ENCODE measurements at regions not wholly inside any gene's neighbourhood (a gene's known extent, or its start where the extent isn't known, plus 50 kb on each side); places are given as distances from the start of the nearest gene placed in this dataset.
"Not testable (repeated sequence)": the region's sequence is repeated elsewhere in the genome, so short reads cannot be mapped to it uniquely, and the experiment has no call there.

DNA sequence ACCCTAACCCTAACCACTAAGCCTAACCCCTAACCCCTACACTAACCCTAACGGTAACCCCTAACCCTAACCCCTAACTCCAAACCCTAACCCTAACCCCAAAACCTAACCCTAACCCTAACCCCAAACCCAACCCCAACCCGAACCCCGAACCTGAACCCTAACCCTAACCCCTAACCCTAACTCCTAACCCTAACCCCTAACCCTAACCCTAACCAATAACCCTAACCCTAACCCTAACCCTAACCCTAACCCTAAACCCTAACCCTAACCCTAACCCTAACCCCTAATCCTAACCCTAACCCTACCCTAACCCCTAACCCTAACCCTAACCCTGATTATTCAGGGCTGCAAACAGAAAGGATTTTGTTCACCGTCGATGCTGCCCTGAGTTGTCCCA lies 144.6 kb upstream of the DUSP22 start:
- H3K27me3 Mint-ChIP-seq, H3K4me3 Mint-ChIP-seq, H3K4me1 Mint-ChIP-seq, H3K27ac Mint-ChIP-seq, H3K36me3 Mint-ChIP-seq, H3K9me3 Mint-ChIP-seq: not testable (repeated sequence)

DNA sequence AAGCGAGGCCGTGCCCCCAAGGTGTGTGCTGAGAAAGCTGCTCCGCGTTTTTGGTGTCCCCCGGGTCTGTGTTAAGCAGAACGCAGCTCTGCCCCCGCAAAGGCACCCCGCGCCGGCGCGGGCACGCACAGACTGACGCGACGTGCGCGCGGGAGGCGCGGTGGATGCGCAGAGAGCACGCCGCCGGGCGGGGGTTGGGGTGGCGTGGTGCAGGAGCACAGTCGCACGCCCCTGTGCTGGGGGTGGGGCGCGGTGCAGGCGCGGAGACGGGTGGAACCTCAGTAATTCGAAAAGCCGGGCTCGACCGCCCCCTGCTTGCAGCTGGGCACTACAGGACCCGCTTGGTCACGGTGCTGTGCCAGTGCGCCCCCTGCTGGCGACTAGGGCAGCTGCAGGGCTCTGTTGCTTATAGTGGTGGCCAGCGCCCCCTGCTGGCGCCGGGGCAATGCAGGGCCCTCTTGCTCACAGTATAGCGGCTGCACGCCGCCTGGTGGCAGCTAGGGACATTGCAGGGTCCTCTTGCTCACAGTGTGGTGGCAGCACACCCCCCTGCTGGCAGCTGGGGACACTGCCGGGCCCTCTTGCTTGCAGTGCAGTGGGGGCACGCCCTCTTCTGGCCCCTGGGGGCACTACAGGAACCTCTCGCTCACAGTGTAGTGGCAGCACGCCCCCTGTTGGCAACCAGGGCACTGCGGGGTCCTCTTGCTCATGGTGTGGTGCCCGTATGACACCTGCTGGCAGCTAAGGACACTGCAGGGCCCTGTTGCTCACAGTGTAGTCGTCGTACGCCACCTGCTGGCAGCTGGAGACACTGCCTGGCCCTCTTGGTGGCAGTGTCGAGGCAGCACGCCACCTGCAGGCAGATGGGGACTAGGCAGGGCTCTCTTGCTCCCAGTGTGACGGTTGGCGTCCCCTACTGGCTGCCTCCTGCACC lies 144.0 kb upstream of the DUSP22 start:
- H3K27ac Mint-ChIP-seq = peak overlapping the region in 1 of 3 donors; percentile 39
- H3K4me1 Mint-ChIP-seq, H3K27me3 Mint-ChIP-seq, H3K4me3 Mint-ChIP-seq, H3K9me3 Mint-ChIP-seq, H3K36me3 Mint-ChIP-seq: not testable (repeated sequence)

DNA sequence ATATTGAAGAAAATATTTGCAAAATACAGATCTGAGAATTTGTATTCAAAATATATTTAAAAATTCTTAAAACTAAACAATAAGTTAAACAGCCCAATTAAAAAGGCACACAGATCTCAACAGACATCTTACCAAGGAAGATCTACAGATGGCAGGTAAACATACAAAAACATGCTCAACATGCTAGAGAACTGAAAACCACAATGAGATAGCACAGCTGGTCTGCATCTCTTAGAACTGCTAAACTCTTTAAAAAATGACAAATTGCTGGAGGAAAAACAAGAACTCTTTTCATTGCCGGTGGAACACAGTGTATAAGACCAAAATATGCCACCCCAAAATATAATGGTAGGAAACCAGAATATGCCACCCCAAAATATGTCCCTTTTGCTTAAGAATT lies 142.1 kb upstream of the DUSP22 start:
- H3K9me3 Mint-ChIP-seq, H3K4me3 Mint-ChIP-seq, H3K4me1 Mint-ChIP-seq, H3K27ac Mint-ChIP-seq, H3K36me3 Mint-ChIP-seq: not testable (repeated sequence)
- peaks cover 13% of the 10 kb centered on the region for H3K27me3 Mint-ChIP-seq

DNA sequence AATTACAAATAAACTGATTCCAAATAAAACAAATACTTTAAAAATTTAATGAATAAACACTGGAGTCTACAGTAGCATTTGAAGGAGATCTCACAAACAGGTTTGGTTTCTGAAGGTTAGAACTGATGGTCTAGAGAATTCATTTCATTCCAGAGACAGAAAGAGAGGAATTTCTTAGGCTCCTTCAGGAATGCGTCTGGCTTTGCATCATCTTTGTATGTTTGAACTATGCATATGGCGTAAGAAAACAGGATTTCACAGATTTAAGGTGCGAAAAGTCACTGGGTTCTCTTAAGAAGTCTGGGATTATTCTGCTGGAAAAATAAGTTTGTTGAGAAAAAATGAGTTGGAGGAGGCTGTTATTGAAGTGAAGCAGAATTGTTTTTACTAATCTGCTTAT lies 139.9 kb upstream of the DUSP22 start:
- H3K4me1 Mint-ChIP-seq, H3K4me3 Mint-ChIP-seq, H3K36me3 Mint-ChIP-seq, H3K9me3 Mint-ChIP-seq, H3K27ac Mint-ChIP-seq: not testable (repeated sequence)
- peaks cover 28% of the 10 kb centered on the region for H3K27me3 Mint-ChIP-seq

DNA sequence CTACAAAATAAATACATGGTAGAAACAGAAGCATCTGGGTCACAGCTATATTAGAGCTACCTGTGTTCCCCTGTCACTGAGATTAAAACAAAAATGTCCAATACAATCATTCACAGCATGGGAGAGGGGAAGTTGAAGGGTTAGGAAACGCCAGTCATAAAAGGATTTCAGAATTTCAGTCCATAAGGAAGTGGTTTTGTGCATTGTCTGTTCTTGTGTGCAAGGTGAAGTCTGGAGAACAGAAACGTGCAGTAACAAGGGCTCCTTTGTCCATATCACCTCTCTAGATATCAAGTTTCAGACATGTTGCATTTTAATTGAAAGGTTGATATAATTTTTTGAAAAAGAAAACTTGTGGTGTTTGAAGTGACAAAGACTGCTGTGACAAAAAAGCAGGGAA lies 139.3 kb upstream of the DUSP22 start:
- not testable (repeated sequence) for H3K4me3 Mint-ChIP-seq, H3K27ac Mint-ChIP-seq, H3K9me3 Mint-ChIP-seq, H3K36me3 Mint-ChIP-seq, H3K4me1 Mint-ChIP-seq
- peaks cover 28% of the 10 kb centered on the region for H3K27me3 Mint-ChIP-seq

DNA sequence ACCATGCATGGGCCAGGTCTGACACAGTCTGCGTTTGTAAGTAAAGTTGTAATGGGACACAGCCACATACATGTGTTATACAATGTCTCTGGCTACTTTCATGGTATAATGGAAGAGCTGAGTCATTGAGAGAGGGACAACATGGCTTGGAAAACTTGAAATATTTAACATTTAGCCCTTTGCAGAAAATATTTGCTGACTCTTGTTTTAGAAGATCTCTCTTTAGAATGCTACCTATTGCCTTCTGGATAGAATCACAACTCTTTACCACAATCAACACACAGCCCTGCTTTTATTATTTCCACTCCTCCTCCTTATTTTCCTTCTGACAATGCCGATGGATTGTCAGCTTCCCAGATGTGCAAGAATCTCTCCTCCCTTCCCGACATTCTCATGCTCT lies 138.4 kb upstream of the DUSP22 start:
- H3K27ac Mint-ChIP-seq, H3K4me1 Mint-ChIP-seq, H3K36me3 Mint-ChIP-seq, H3K9me3 Mint-ChIP-seq, H3K4me3 Mint-ChIP-seq: not testable (repeated sequence)
- H3K27me3 Mint-ChIP-seq = peaks cover 30% of the 10 kb centered on the region

DNA sequence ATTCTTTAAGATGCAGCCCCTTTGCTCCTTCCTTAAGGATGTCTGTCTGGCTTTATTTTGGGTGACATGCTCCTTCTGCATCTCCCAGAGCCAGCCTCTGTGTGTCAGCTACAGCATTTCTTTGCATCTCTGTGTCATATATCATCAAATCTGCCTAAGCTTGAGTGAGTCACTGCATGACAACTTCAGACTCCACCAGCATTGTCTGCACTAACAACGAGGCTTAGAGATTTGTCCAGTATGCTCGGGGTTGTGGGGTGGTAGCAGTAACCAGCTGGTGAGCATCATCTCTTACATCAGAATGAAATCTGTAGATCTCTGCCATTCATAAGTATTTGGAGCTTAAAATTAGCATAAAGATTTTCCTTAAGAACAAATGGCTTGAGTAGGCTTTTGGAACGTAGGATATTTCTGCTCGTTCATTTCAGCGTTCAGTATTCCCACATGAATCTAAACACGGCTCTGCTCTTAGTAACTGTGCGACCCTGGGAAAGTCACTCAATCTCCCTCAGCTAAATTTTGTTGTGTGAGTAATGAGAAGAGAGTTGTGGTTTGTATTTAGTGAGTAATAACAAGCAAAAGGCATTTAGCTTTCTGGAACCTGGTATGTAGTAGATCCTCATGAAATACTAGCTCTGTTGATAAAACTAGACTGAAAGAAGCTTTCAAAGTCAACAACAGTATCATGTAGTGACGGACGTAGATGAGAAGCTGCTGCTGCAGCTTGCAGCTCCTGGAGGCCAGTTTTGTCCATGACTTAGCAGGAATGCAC lies 137.8 kb upstream of the DUSP22 start:
- peaks cover 30% of the 10 kb centered on the region for H3K27me3 Mint-ChIP-seq
- not testable (repeated sequence) for H3K27ac Mint-ChIP-seq, H3K36me3 Mint-ChIP-seq, H3K9me3 Mint-ChIP-seq, H3K4me1 Mint-ChIP-seq, H3K4me3 Mint-ChIP-seq

DNA sequence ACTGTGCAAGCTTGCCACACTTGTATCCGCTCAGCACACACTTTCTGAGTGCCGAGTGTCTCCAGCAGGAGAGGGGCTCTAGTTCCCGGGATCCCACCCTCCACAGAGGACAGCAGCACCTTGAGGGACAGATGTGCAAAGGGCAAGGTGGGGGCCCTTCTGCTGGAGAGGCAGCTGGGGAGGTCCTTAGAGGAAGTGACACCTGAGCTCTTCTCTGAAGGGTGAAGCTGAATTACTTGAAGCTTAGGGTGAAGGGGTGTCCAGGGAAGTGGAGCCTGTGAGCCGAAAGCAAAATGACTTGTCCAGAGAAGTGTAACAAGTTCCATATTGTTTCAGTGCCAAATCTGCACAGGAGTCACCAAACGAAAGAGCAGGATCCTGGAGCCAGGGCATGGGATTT lies 136.3 kb upstream of the DUSP22 start:
- peaks cover 4% of the 10 kb centered on the region for H3K36me3 Mint-ChIP-seq

DNA sequence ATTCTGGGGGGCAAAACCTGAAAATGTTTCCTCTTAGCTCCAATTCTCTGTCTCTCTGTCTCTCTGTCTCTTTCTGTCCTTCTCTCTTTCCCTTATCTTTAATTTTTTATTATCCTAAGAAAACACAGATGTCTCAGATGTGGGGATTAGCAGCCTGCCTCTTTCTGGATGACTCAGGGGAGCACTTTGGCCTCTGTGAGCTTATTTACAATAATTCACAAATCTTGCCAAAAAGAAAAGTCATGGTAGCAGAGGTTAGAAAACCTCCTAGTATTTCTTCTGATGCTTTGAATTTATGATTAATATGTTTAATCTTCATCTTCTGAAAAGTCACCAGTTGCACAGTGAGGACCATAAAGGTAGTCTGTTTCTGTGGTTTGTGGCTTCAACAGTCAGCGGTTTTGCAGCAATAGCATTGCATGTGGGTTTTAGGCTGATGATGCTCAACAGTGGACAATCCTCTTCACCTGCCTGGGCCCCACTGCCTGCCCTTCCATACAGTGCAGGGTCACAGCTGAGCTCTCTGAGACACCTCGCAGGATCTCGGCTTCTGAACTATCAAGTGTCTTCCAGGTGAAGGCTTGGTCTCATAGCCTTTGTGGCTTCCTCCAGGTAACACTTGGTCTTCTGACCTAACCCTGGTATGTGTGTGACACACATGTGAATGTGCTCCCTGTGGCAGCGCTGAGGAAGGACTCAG lies 135.7 kb upstream of the DUSP22 start:
- not testable (repeated sequence) for H3K27ac Mint-ChIP-seq, H3K4me1 Mint-ChIP-seq, H3K36me3 Mint-ChIP-seq, H3K9me3 Mint-ChIP-seq
- H3K4me3 Mint-ChIP-seq = peak overlapping the region in 1 of 4 donors; percentile 79
- peaks cover 36% of the 10 kb centered on the region for H3K27me3 Mint-ChIP-seq

More for the DNA sequence above, 136.3 kb upstream of the DUSP22 start:
- Mint-ChIP-seq H3K9me3 (peaks cover 0 to 3% (median 0%) of the 10 kb centered on the region in 3 donors), H3K27ac (no peak overlapping the region), H3K4me1 (peaks cover 0 to 5% (median 0%) of the 10 kb centered on the region in 3 donors), H3K4me3 (no peak overlapping the region), H3K27me3 (peaks cover 34% of the 10 kb centered on the region)

DNA sequence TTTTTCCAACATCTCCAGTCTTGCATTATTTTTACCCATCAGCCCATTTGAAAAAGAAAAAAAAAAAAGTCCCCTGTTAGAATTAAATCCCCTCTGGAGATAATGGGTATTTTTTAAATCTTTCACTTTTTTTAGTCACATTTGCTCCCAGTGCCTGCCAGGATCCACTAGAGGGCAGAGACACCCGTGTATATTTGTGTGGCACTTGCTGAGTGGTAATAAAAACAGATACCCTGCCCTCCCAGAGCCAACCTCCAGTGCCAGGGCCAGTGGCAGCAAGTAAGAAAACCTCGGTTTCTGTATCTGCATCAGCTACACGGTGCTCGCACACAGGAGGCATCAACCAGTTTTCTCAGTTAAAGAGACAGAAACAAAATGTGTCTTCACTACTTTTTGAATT lies 135.1 kb upstream of the DUSP22 start:
- peaks cover 34% of the 10 kb centered on the region for H3K27me3 Mint-ChIP-seq
- peak overlapping the region in 1 of 4 donors; percentile 23 for H3K4me3 Mint-ChIP-seq

DNA sequence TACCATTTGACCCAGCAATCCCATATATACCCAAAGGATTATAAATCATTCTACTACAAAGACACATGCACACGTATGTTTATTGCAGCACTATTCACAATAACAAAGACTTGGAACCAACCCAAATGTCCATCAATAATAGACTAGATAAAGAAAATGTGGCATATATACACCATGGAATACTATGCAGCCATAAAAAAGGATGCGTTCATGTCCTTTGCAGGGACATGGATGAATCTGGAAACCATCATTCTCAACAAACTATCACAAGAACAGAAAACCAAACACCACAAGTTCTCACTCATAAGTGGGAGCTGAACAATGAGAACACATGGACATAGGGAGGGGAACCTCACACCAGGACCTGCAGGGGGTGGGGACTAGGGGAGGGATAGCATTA lies 130.6 kb upstream of the DUSP22 start:
- H3K9me3 Mint-ChIP-seq, H3K4me3 Mint-ChIP-seq, H3K36me3 Mint-ChIP-seq, H3K4me1 Mint-ChIP-seq, H3K27ac Mint-ChIP-seq: not testable (repeated sequence)
- peaks cover 16% of the 10 kb centered on the region for H3K27me3 Mint-ChIP-seq

More for the DNA sequence above, 135.1 kb upstream of the DUSP22 start:
- not testable (repeated sequence) for H3K4me1 Mint-ChIP-seq, H3K9me3 Mint-ChIP-seq, H3K36me3 Mint-ChIP-seq
- H3K27ac Mint-ChIP-seq = peak overlapping the region in 1 of 3 donors; percentile 50

DNA sequence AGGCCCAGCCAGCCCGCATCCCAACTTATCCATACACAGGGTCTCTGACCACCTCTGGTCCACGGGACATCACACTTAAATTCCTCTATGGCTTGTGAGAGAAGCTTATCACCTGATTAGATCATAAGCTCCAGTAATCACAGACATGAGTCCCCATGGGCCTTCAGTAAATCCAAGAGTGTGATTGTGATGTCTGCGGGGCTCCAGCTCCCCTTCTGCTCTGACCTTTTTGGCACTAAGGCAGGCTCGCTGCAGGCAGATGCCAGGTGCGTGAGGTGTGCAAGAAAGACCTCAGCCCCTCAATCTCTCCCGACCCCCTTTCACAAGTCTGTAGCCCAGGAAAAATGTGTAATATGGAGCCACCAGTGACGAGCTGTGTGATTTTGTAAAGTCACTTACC lies 127.6 kb upstream of the DUSP22 start:
- no peak overlapping the region for H3K4me3 Mint-ChIP-seq
- peaks cover 0 to 6% (median 0%) of the 10 kb centered on the region in 3 donors for H3K9me3 Mint-ChIP-seq
- H3K4me1 Mint-ChIP-seq = peaks cover 0 to 2% (median 0%) of the 10 kb centered on the region in 3 donors
- H3K36me3 Mint-ChIP-seq = no peaks in the 10 kb centered on the region
- H3K27ac Mint-ChIP-seq = no peak overlapping the region
- peaks cover 11% of the 10 kb centered on the region for H3K27me3 Mint-ChIP-seq

DNA sequence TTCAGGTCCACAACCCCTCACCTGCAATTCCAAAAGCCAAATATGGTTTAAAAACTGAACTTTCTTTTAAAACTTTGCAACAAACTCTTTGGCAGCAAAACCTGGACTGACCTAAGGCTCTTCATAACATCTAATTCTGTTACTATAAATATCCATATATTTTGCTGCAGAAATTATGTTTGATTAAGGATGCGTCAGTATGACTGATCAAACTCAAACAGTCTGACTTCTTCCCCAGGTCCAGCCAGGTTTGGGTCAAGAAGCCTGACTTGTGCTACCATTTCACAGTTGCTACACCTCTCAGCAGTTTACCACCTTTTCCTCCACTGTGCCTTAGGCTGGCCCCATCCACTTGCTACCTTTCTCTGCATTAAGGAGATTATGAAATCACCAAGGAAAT lies 127.0 kb upstream of the DUSP22 start:
- Mint-ChIP-seq H3K4me1 (peaks cover 0 to 1% (median 0%) of the 10 kb centered on the region in 3 donors), H3K27ac (no peak overlapping the region), H3K36me3 (no peaks in the 10 kb centered on the region), H3K4me3 (peak overlapping the region in 1 of 4 donors; percentile 33), H3K27me3 (peaks cover 8% of the 10 kb centered on the region), H3K9me3 (peaks cover 0 to 6% (median 0%) of the 10 kb centered on the region in 3 donors)

DNA sequence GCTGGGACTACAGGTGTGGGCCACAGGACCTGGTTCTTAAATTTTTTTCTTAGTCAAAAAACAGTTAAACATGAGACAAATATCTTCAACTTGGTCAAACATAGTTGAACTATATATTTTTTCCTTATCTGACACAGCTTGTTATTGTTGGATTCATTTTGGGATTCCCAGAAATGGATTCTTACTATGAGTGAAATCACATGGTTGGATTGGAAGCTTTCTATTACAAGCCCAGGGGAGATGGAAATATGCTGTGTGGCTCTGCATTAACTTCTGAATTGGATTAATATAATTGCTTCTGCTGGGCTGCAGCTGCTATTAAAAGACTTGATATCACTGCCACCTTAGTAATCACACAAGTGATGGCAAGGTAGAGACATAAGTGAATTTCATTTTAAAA lies 126.4 kb upstream of the DUSP22 start:
- peaks cover 7% of the 10 kb centered on the region for H3K27me3 Mint-ChIP-seq

DNA sequence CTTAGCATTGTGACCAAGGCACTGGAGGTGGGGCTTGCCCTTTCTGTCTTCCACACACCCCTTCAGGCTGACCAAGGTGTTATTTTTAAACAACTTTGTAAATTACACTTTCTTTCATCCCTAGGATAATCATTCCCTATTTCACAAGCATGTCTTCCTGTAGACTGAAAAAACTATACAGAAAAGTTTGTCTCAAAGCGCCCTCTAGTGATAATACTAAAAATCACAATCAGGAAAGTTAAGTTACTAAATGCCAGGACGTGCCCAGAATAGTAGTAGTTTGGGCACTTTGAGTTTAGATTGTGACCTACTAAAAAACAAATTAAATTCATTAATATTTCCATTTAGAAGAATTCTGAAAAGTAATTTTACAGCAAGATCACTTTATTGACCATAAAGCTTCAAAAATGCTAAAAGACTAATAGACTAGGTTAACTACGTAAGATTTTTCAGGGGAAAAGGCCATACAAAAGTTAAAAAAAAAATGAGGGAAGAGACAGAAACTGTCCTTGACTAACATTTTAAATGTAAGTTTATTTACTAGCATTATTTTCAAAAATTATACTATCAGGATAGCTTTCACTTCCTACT lies 123.3 kb upstream of the DUSP22 start:
- Mint-ChIP-seq H3K36me3 (no peaks in the 10 kb centered on the region), H3K27me3 (peaks cover 4% of the 10 kb centered on the region)

More for the DNA sequence above, 126.4 kb upstream of the DUSP22 start:
- Mint-ChIP-seq H3K9me3 (peaks cover 0 to 3% (median 0%) of the 10 kb centered on the region in 3 donors), H3K36me3 (no peaks in the 10 kb centered on the region), H3K4me1 (no peaks in the 10 kb centered on the region), H3K4me3 (no peak overlapping the region), H3K27ac (no peak overlapping the region)

More for the DNA sequence above, 123.3 kb upstream of the DUSP22 start:
- Mint-ChIP-seq H3K9me3 (peaks cover 0 to 7% (median 0%) of the 10 kb centered on the region in 3 donors), H3K27ac (no peak overlapping the region), H3K4me3 (no peak overlapping the region), H3K4me1 (no peaks in the 10 kb centered on the region)

All from IgD-negative memory B cell (primary cell).